ENCODE measurements at regions not wholly inside any gene's neighbourhood (a gene's known extent, or its start where the extent isn't known, plus 50 kb on each side); places are given as distances from the start of the nearest gene placed in this dataset.
"Not testable (repeated sequence)": the region's sequence is repeated elsewhere in the genome, so short reads cannot be mapped to it uniquely, and the experiment has no call there.

GRCh38 chr11:69887330-69887729 is 68.1 kb upstream of the FGF3 start:
- no peak for DNase-seq

GRCh38 chr11:69887841-69888427 is 68.7 kb upstream of the FGF3 start:
- no peak for DNase-seq

- DNase-seq = peak; percentile 75
Observed at GRCh38 chr11:69888483-69889181, 69.4 kb upstream of the FGF3 start.

- no peak for DNase-seq
Observed at GRCh38 chr11:69889400-69890318, 70.4 kb upstream of the FGF3 start.

- no peak for DNase-seq
Observed at GRCh38 chr11:69890476-69890875, 71.3 kb upstream of the FGF3 start.

GRCh38 chr11:69891421-69892236 is 72.4 kb upstream of the FGF3 start:
- no peak for DNase-seq

- peak; percentile 47 for DNase-seq
Observed at GRCh38 chr11:69892237-69892985, 73.2 kb upstream of the FGF3 start.

- no peak for DNase-seq
Observed at GRCh38 chr11:69892986-69893555, 73.9 kb upstream of the FGF3 start.

GRCh38 chr11:69893631-69894030 is 74.4 kb upstream of the FGF3 start:
- DNase-seq = no peak

- no peak for DNase-seq
Observed at GRCh38 chr11:69894181-69894611, 75.0 kb upstream of the FGF3 start.

GRCh38 chr11:69894648-69895047 is 75.4 kb upstream of the FGF3 start:
- DNase-seq = no peak

GRCh38 chr11:69896250-69896649 is 77.0 kb upstream of the FGF3 start:
- no peak for DNase-seq

GRCh38 chr11:69898123-69898522 is 78.9 kb upstream of the FGF3 start:
- DNase-seq = no peak

- no peak for DNase-seq
Observed at GRCh38 chr11:69899957-69900821, 81.0 kb upstream of the FGF3 start.

- not testable (repeated sequence) for DNase-seq
Observed at GRCh38 chr11:69900822-69901302, 81.6 kb upstream of the FGF3 start.

GRCh38 chr11:69902337-69902736 is 83.1 kb upstream of the FGF3 start:
- no peak for DNase-seq

- DNase-seq = no peak
Observed at GRCh38 chr11:69903211-69903610, 84.0 kb upstream of the FGF3 start.

GRCh38 chr11:69904161-69904973 is 85.2 kb upstream of the FGF3 start:
- peak; percentile 37 for DNase-seq

- DNase-seq = no peak
Observed at GRCh38 chr11:69904974-69905535, 85.8 kb upstream of the FGF3 start.

Data from hematopoietic multipotent progenitor cell treated with erythropoietin and hydrocortisone succinate and interleukin-3 and kit ligand, for 6 days (in vitro differentiated cells).